ENCODE measurements at regions not wholly inside any gene's neighbourhood (a gene's known extent, or its start where the extent isn't known, plus 50 kb on each side); places are given as distances from the start of the nearest gene placed in this dataset.

DNA sequence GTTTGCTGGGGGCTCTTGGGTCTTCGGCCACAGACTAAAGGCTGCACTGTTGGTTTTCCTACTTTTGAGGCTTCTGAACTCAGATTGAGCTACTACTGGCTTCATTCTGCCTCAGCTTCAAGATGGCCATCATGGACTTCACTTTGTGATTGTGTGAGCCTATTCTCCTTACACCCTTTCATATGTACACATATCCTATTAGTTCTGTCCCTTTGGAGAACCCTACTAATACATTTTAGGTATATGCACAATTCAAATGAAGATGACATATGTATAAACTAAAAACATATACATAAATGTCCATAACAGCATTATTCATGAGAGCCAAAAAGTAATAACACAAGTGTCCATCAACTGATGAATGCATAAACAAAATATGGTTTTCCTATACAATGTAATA is 75.7 kb downstream of the GPR37 start (continued):
- TF ChIP-seq, protein P1, sequence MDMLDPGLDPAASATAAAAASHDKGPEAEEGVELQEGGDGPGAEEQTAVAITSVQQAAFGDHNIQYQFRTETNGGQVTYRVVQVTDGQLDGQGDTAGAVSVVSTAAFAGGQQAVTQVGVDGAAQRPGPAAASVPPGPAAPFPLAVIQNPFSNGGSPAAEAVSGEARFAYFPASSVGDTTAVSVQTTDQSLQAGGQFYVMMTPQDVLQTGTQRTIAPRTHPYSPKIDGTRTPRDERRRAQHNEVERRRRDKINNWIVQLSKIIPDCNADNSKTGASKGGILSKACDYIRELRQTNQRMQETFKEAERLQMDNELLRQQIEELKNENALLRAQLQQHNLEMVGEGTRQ (IDR thresholded peaks at IDR 0.05; ENCODE audit: borderline replicate concordance, low read depth, low read length): no peak
- TF ChIP-seq RXRA (IDR thresholded peaks at IDR 0.05; ENCODE audit: borderline replicate concordance, low read depth) (no peak), RCOR1 (IDR thresholded peaks at IDR 0.05; ENCODE audit: low read length) (no peak), MXI1 (IDR thresholded peaks at IDR 0.05; ENCODE audit: low read depth, low read length) (no peak), GATA2 (CRISPR knock-in tag; IDR thresholded peaks at IDR 0.05) (no peak), EZH2phosphoT487 (IDR thresholded peaks at IDR 0.05; ENCODE audit: borderline replicate concordance, low read depth) (no peak), RAD21 (IDR thresholded peaks at IDR 0.05; ENCODE audit: low read length) (no peak), NFIC (IDR thresholded peaks at IDR 0.05; ENCODE audit: borderline replicate concordance) (no peak)

DNA sequence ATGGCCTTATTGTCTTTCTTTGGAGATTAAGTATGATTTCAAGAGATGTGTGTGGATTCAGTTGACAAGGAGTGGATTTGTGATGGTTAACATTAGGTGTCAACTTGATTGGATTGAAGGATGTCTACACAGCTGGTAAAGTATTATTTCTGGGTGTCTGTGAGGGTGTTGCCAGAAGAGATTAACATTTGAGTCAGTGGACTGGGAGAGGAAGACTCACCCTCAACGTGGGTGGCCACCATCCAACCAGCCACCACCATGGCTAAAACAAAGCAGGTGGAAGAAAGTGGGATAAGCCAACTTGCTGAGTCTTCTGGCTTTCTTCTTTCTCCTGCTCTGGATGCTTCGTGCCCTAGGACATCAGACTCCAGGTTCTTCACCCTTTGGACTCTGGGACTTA is 76.1 kb downstream of the GPR37 start:
- H3K9ac ChIP-seq: no peak overlapping the region
- H3F3A ChIP-seq (replicated peaks; ENCODE audit: insufficient read depth): no peaks in the 10 kb centered on the region
- H3K4me3 ChIP-seq (ENCODE audit: low read depth in 2 of 2, low read length in 1 of 2): no peak overlapping the region
- H3K4me1 ChIP-seq (ENCODE audit: control insufficient read depth in 1 of 2, insufficient read depth in 2 of 2, low read depth in 1 of 2, low read length in 1 of 2): no peaks in the 10 kb centered on the region
- H2AFZ ChIP-seq (ENCODE audit: low read depth): no peak overlapping the region
- H3K9me2 ChIP-seq: 0 out of 2 replicates have a peak, but pooled peaks cover 4% of the 10 kb centered on the region
- H3K36me3 ChIP-seq (replicated peaks in 1 of 2; ENCODE audit: control insufficient read depth in 1 of 2, insufficient read depth in 2 of 2, low read length in 1 of 2): no peaks in the 10 kb centered on the region
- H3K27ac ChIP-seq (ENCODE audit: low read depth in 2 of 2, low read length in 1 of 2): no peak overlapping the region
- CTCF ChIA-PET: no interaction called here
- TF ChIP-seq FOXJ3 (CRISPR knock-in tag; IDR thresholded peaks at IDR 0.05): no peak
- TF ChIP-seq MEF2A (IDR thresholded peaks at IDR 0.05; ENCODE audit: borderline replicate concordance, low read depth): no peak
- TF ChIP-seq MXI1 (IDR thresholded peaks at IDR 0.05; ENCODE audit: low read depth, low read length): no peak
- TF ChIP-seq, protein P2, sequence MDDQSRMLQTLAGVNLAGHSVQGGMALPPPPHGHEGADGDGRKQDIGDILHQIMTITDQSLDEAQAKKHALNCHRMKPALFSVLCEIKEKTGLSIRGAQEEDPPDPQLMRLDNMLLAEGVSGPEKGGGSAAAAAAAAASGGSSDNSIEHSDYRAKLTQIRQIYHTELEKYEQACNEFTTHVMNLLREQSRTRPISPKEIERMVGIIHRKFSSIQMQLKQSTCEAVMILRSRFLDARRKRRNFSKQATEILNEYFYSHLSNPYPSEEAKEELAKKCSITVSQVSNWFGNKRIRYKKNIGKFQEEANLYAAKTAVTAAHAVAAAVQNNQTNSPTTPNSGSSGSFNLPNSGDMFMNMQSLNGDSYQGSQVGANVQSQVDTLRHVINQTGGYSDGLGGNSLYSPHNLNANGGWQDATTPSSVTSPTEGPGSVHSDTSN (IDR thresholded peaks at IDR 0.05): no peak
- TF ChIP-seq JUND (IDR thresholded peaks at IDR 0.05): no peak
- TF ChIP-seq ELF1 (IDR thresholded peaks at IDR 0.05): no peak
- no peak for TF ChIP-seq YY1 (IDR thresholded peaks at IDR 0.05; ENCODE audit: low read depth)
- no peak for TF ChIP-seq SIN3A (IDR thresholded peaks at IDR 0.05; ENCODE audit: borderline replicate concordance, low read depth, low read length)
- no peak for TF ChIP-seq TAF1 (IDR thresholded peaks at IDR 0.05; ENCODE audit: borderline replicate concordance, low read depth, low read length)
- TF ChIP-seq EP300 (IDR thresholded peaks at IDR 0.05; ENCODE audit: borderline replicate concordance in 1 of 2, low read depth in 1 of 2, low read length in 1 of 2): no peak
- no peak for TF ChIP-seq RFX5 (IDR thresholded peaks at IDR 0.05; ENCODE audit: low read length)
- no peak for TF ChIP-seq TCF12 (IDR thresholded peaks at IDR 0.05)
- TF ChIP-seq, protein P1 (IDR thresholded peaks at IDR 0.05; ENCODE audit: borderline replicate concordance, low read depth, low read length): no peak
- TF ChIP-seq FOXM1 (IDR thresholded peaks at IDR 0.05; ENCODE audit: low read depth): no peak
- TF ChIP-seq SMC3 (IDR thresholded peaks at IDR 0.05; ENCODE audit: low read depth, low read length): no peak
- no peak for TF ChIP-seq RXRA (IDR thresholded peaks at IDR 0.05; ENCODE audit: borderline replicate concordance, low read depth)
- TF ChIP-seq FOSL2 (IDR thresholded peaks at IDR 0.05; ENCODE audit: borderline replicate concordance, low read depth): no peak
- no peak for TF ChIP-seq NRF1 (IDR thresholded peaks at IDR 0.05; ENCODE audit: low read depth, low read length)
- TF ChIP-seq, protein P3, sequence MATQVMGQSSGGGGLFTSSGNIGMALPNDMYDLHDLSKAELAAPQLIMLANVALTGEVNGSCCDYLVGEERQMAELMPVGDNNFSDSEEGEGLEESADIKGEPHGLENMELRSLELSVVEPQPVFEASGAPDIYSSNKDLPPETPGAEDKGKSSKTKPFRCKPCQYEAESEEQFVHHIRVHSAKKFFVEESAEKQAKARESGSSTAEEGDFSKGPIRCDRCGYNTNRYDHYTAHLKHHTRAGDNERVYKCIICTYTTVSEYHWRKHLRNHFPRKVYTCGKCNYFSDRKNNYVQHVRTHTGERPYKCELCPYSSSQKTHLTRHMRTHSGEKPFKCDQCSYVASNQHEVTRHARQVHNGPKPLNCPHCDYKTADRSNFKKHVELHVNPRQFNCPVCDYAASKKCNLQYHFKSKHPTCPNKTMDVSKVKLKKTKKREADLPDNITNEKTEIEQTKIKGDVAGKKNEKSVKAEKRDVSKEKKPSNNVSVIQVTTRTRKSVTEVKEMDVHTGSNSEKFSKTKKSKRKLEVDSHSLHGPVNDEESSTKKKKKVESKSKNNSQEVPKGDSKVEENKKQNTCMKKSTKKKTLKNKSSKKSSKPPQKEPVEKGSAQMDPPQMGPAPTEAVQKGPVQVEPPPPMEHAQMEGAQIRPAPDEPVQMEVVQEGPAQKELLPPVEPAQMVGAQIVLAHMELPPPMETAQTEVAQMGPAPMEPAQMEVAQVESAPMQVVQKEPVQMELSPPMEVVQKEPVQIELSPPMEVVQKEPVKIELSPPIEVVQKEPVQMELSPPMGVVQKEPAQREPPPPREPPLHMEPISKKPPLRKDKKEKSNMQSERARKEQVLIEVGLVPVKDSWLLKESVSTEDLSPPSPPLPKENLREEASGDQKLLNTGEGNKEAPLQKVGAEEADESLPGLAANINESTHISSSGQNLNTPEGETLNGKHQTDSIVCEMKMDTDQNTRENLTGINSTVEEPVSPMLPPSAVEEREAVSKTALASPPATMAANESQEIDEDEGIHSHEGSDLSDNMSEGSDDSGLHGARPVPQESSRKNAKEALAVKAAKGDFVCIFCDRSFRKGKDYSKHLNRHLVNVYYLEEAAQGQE (IDR thresholded peaks at IDR 0.05; ENCODE audit: low read depth, low read length): no peak
- no peaks in the 10 kb centered on the region for H3K27me3 ChIP-seq (ENCODE audit: insufficient read depth)
- no peaks in the 10 kb centered on the region for H4K20me1 ChIP-seq (ENCODE audit: insufficient read depth)
- DNase-seq: no peak
- no peaks in the 10 kb centered on the region for H3K79me2 ChIP-seq (ENCODE audit: insufficient read depth)
- 0% methylated on average over 2 of the region's 2 CpGs for WGBS (ENCODE audit: low lambda C conversion rate)
- POLR2A ChIA-PET: no interaction called here
- no peak overlapping the region for H3K4me2 ChIP-seq
- no peaks in the 10 kb centered on the region for H3K9me3 ChIP-seq

Measured in SK-N-SH (cell line).